Trophoblast cell (in vitro differentiated cells and primary cell): ENCODE measurements at regions not wholly inside any gene's neighbourhood (a gene's known extent, or its start where the extent isn't known, plus 50 kb on each side); places are given as distances from the start of the nearest gene placed in this dataset.
A peak's percentile ranks its signal among the peaks of the same experiment; 100 is the strongest.

Experiments
- DNase-seq, 2 donors: peaks; one replicate each; pipeline ENCODE4 v3.0.0-alpha.2; 2016
- H2AFZ ChIP-seq: 2 replicates; pipeline ENCODE4 v1.6.1; 2013; ENCODE audit warnings: low read length, moderate library complexity, mild to moderate bottlenecking; ENCODE audit not compliant: insufficient read depth, poor library complexity
- H2AK5ac ChIP-seq: 2 replicates; pipeline ENCODE4 v1.6.1; 2013; ENCODE audit warnings: mild to moderate bottlenecking, low read length
- H2BK120ac ChIP-seq: 2 replicates; pipeline ENCODE4 v1.6.1; 2013; ENCODE audit warnings: low read length, mild to moderate bottlenecking, moderate library complexity; ENCODE audit not compliant: insufficient read depth, poor library complexity
- H2BK12ac ChIP-seq: 2 replicates; pipeline ENCODE4 v1.6.1; 2013; ENCODE audit warnings: mild to moderate bottlenecking, low read length, moderate library complexity
- H2BK5ac ChIP-seq: 2 replicates; pipeline ENCODE4 v1.6.1; 2013; ENCODE audit warnings: low read length, low read depth, moderate library complexity, mild to moderate bottlenecking; ENCODE audit not compliant: poor library complexity
- H3K14ac ChIP-seq: 2 replicates; pipeline ENCODE4 v1.6.1; 2013; ENCODE audit warnings: mild to moderate bottlenecking, low read length
- H3K18ac ChIP-seq: 2 replicates; pipeline ENCODE4 v1.6.1; 2013; ENCODE audit warnings: mild to moderate bottlenecking, low read length
- H3K23ac ChIP-seq: 2 replicates; pipeline ENCODE4 v1.6.1; 2013; ENCODE audit warnings: low read length
- H3K27ac ChIP-seq: 2 replicates; pipeline ENCODE4 v1.5.1; 2013; ENCODE audit warnings: low read depth, mild to moderate bottlenecking, inconsistent platforms, low read length, moderate library complexity
- H3K27me3 ChIP-seq: 2 replicates; pipeline ENCODE4 v1.6.1; 2013; ENCODE audit warnings: inconsistent platforms, mild to moderate bottlenecking, low read length, moderate library complexity; ENCODE audit not compliant: insufficient read depth
- H3K36me3 ChIP-seq, 2 experiments: 1 replicate in 1 of 2; 2 replicates in 1 of 2; pipeline ENCODE4 v1.6.1; 2013; ENCODE audit warnings: low read length in 2 of 2, mild to moderate bottlenecking in 2 of 2, moderate library complexity in 1 of 2; ENCODE audit not compliant: insufficient read depth in 2 of 2, control insufficient read depth in 1 of 2
- H3K4ac ChIP-seq: 2 replicates; pipeline ENCODE4 v1.6.1; 2013; ENCODE audit warnings: low read depth, mild to moderate bottlenecking, low read length, moderate library complexity
- H3K4me1 ChIP-seq, 2 experiments: 1 replicate in 1 of 2; 2 replicates in 1 of 2; pipeline ENCODE4 v1.6.1; 2013; ENCODE audit warnings: low read length in 2 of 2, mild to moderate bottlenecking in 2 of 2, moderate library complexity in 1 of 2; ENCODE audit not compliant: insufficient read depth in 2 of 2, control insufficient read depth in 1 of 2
- H3K4me2 ChIP-seq: 2 replicates; pipeline ENCODE4 v1.6.1; 2013; ENCODE audit warnings: inconsistent platforms, mild to moderate bottlenecking, low read length, moderate library complexity
- H3K4me3 ChIP-seq: 2 replicates; pipeline ENCODE4 v1.5.1; 2013; ENCODE audit warnings: mild to moderate bottlenecking, low read depth, low read length, inconsistent platforms
- H3K79me1 ChIP-seq: one replicate; pipeline ENCODE4 v1.6.1; 2013; ENCODE audit warnings: low read length
- H3K79me2 ChIP-seq: 2 replicates; pipeline ENCODE4 v1.6.1; 2013; ENCODE audit warnings: low read length, mild to moderate bottlenecking; ENCODE audit not compliant: control insufficient read depth, insufficient read depth, poor library complexity
- H3K9ac ChIP-seq: 2 replicates; pipeline ENCODE4 v1.6.1; 2013; ENCODE audit warnings: mild to moderate bottlenecking, low read length
- H3K9me3 ChIP-seq: 2 replicates; pipeline ENCODE4 v1.6.1; 2013; ENCODE audit warnings: low read depth, mild to moderate bottlenecking, control low read depth, inconsistent platforms, low read length; ENCODE audit not compliant: insufficient read depth
- H4K12ac ChIP-seq: 2 replicates; pipeline ENCODE4 v1.6.1; 2013; ENCODE audit warnings: low read depth, mild to moderate bottlenecking, low read length, moderate library complexity
- H4K8ac ChIP-seq: 2 replicates; pipeline ENCODE4 v1.6.1; 2013; ENCODE audit warnings: low read depth, mild to moderate bottlenecking, low read length, moderate library complexity
- H4K91ac ChIP-seq: one replicate; pipeline ENCODE4 v1.6.1; 2013; ENCODE audit warnings: low read depth, mild to moderate bottlenecking, low read length, moderate library complexity
- WGBS: extraction: QIAGEN DNeasy Blood & Tissue Kit; methylation state at CpG from one replicate; pipeline ENCODE4 v1.1.7; 2013; ENCODE audit warnings: missing lambda C conversion rate; ENCODE audit not compliant: insufficient read length, insufficient coverage; ENCODE audit errors: extremely low coverage; 5-methylcytosine and 5-hydroxymethylcytosine counted together

- H3K4me1 ChIP-seq: peaks cover 16 to 19% of the 10 kb centered on the region in 2 experiments
- WGBS: no CpG with 5 or more reads among the region's 5 CpGs
- no peak overlapping the region for H3K27ac ChIP-seq
- H3K23ac ChIP-seq: no peak overlapping the region
- H3K27me3 ChIP-seq: no peaks in the 10 kb centered on the region
- no peak overlapping the region for H2AK5ac ChIP-seq
- H2BK12ac ChIP-seq: peak overlapping the region; percentile 56
- no peak overlapping the region for H2BK5ac ChIP-seq
- no peaks in the 10 kb centered on the region for H3K9me3 ChIP-seq
- H2BK120ac ChIP-seq: no peak overlapping the region
- no peak overlapping the region for H3K4me2 ChIP-seq
- peaks cover 16% of the 10 kb centered on the region for H3K79me1 ChIP-seq
- no peak overlapping the region for H2AFZ ChIP-seq
- peaks cover 0 to 2% of the 10 kb centered on the region in 2 experiments for H3K36me3 ChIP-seq
- no peak overlapping the region for H3K14ac ChIP-seq
- no peak overlapping the region for H3K4ac ChIP-seq
- peaks cover 11% of the 10 kb centered on the region for H3K79me2 ChIP-seq
- no peak for DNase-seq
- H4K12ac ChIP-seq: no peak overlapping the region
- H4K91ac ChIP-seq: no peak overlapping the region
- H4K8ac ChIP-seq: no peak overlapping the region
- no peak overlapping the region for H3K18ac ChIP-seq
- H3K4me3 ChIP-seq: no peak overlapping the region
- no peak overlapping the region for H3K9ac ChIP-seq
Observed at GRCh38 chr3:159796226-159796625, 192.4 kb upstream of the IL12A start.

GRCh38 chr3:159796744-159797143 is 191.9 kb upstream of the IL12A start:
- Histone ChIP-seq H3K4ac (no peak overlapping the region), H3K23ac (no peak overlapping the region), H2AFZ (no peak overlapping the region), H3K14ac (no peak overlapping the region), H3K9me3 (no peaks in the 10 kb centered on the region), H4K91ac (no peak overlapping the region), H2BK12ac (no peak overlapping the region), H2BK5ac (no peak overlapping the region), H3K18ac (no peak overlapping the region), H3K4me1 (peaks cover 16% of the 10 kb centered on the region in 2 experiments), H3K27me3 (no peaks in the 10 kb centered on the region), H3K4me3 (no peak overlapping the region), H2BK120ac (no peak overlapping the region), H3K4me2 (no peak overlapping the region), H4K8ac (no peak overlapping the region), H3K36me3 (no peaks in the 10 kb centered on the region), H3K9ac (no peak overlapping the region), H3K27ac (no peak overlapping the region), H2AK5ac (no peak overlapping the region), H4K12ac (no peak overlapping the region), H3K79me1 (peaks cover 14% of the 10 kb centered on the region), H3K79me2 (peaks cover 10% of the 10 kb centered on the region)
- no CpG with 5 or more reads among the region's 1 CpG for WGBS
- DNase-seq: no peak

DNA sequence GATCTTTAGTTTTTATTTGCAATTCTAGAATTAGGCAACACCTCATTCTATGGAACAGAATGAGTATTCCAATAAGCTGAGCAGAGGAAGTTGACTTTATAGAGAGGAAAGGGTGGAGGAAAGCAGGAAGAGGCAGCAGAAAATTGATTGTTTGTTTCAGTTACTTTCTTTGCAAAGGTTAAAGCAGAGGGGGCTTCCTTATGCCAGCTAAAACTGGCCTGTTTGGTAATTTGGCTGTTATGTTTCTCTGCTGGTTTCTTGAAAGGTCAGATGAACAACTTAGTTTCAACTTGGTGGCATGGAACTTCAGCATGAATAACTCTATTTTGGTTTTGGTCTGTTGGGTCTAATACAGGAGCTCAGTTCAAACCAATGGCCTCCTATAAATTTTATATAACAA is 190.9 kb upstream of the IL12A start:
- no peak overlapping the region for H4K12ac ChIP-seq
- no peak overlapping the region for H3K4me3 ChIP-seq
- no peaks in the 10 kb centered on the region for H3K9me3 ChIP-seq
- H4K91ac ChIP-seq: no peak overlapping the region
- no peak overlapping the region for H3K4ac ChIP-seq
- no peak overlapping the region for H3K14ac ChIP-seq
- no peak for DNase-seq
- H3K23ac ChIP-seq: no peak overlapping the region
- peaks cover 14% of the 10 kb centered on the region for H3K79me1 ChIP-seq
- no peak overlapping the region for H2BK5ac ChIP-seq
- H3K4me2 ChIP-seq: no peak overlapping the region
- H3K79me2 ChIP-seq: peaks cover 8% of the 10 kb centered on the region
- no peak overlapping the region for H2BK120ac ChIP-seq
- H3K27me3 ChIP-seq: no peaks in the 10 kb centered on the region
- no peak overlapping the region for H4K8ac ChIP-seq
- no peak overlapping the region for H2AK5ac ChIP-seq
- H3K36me3 ChIP-seq: no peaks in the 10 kb centered on the region
- no peak overlapping the region for H2AFZ ChIP-seq
- no peak overlapping the region for H3K18ac ChIP-seq
- H3K27ac ChIP-seq: peak overlapping the region; percentile 76
- no peak overlapping the region for H3K9ac ChIP-seq
- peak overlapping the region; percentile 74 for H2BK12ac ChIP-seq
- peaks cover 16% of the 10 kb centered on the region in 2 experiments for H3K4me1 ChIP-seq

GRCh38 chr3:159798951-159799350 is 189.7 kb upstream of the IL12A start:
- DNase-seq: peak; percentile 57 to 86
- no peak overlapping the region for H3K9ac ChIP-seq
- H3K27ac ChIP-seq: peak overlapping the region; percentile 86
- no peaks in the 10 kb centered on the region for H3K9me3 ChIP-seq
- H2AK5ac ChIP-seq: no peak overlapping the region
- peaks cover 5% of the 10 kb centered on the region for H3K79me2 ChIP-seq
- no peak overlapping the region for H3K14ac ChIP-seq
- H4K8ac ChIP-seq: no peak overlapping the region
- no peak overlapping the region for H4K91ac ChIP-seq
- H3K79me1 ChIP-seq: peaks cover 14% of the 10 kb centered on the region
- H3K18ac ChIP-seq: no peak overlapping the region
- H3K27me3 ChIP-seq: no peaks in the 10 kb centered on the region
- no peak overlapping the region for H4K12ac ChIP-seq
- no peak overlapping the region for H3K23ac ChIP-seq
- H3K4ac ChIP-seq: no peak overlapping the region
- peak overlapping the region; percentile 53 for H2BK5ac ChIP-seq
- no peak overlapping the region for H2AFZ ChIP-seq
- H3K4me3 ChIP-seq: no peak overlapping the region
- peak overlapping the region; percentile 15 for H3K4me2 ChIP-seq
- no CpG with 5 or more reads among the region's 2 CpGs for WGBS
- H3K4me1 ChIP-seq: peaks cover 16% of the 10 kb centered on the region in 2 experiments
- H3K36me3 ChIP-seq: no peaks in the 10 kb centered on the region
- no peak overlapping the region for H2BK120ac ChIP-seq
- no peak overlapping the region for H2BK12ac ChIP-seq
